Stomach smooth muscle (tissue), 2 donors: ENCODE measurements at regions not wholly inside any gene's neighbourhood (a gene's known extent, or its start where the extent isn't known, plus 50 kb on each side); places are given as distances from the start of the nearest gene placed in this dataset.
"Not testable (repeated sequence)": the region's sequence is repeated elsewhere in the genome, so short reads cannot be mapped to it uniquely, and the experiment has no call there.

ENCODE experiments used
- H3K27ac ChIP-seq: one replicate; pipeline ENCODE4 v1.7.0; 2013; ENCODE audit warnings: mild to moderate bottlenecking, low read length, inconsistent platforms
- H3K27me3 ChIP-seq, 2 donors: one replicate each; pipeline ENCODE4 v1.7.0; 2013; ENCODE audit warnings: low read length in 2 of 2; ENCODE audit not compliant: insufficient read depth in 2 of 2, control insufficient read depth in 1 of 2
- H3K36me3 ChIP-seq, 2 donors: one replicate each; pipeline ENCODE4 v1.7.0; 2013; ENCODE audit warnings: low read length in 2 of 2; ENCODE audit not compliant: control insufficient read depth in 2 of 2, insufficient read depth in 2 of 2
- H3K4me1 ChIP-seq: one replicate; pipeline ENCODE4 v1.7.0; 2013; ENCODE audit warnings: low read length; ENCODE audit not compliant: control insufficient read depth, insufficient read depth
- H3K4me3 ChIP-seq, 2 donors: one replicate each; pipeline ENCODE4 v1.7.0; 2013; ENCODE audit warnings: low read length in 2 of 2
- H3K9ac ChIP-seq, 2 donors: one replicate each; pipeline ENCODE4 v1.7.0; 2013; ENCODE audit warnings: low read length in 2 of 2, mild to moderate bottlenecking in 1 of 2
- H3K9me3 ChIP-seq, 2 donors: one replicate each; pipeline ENCODE4 v1.7.0; 2013; ENCODE audit warnings: low read length in 2 of 2; ENCODE audit not compliant: control insufficient read depth in 2 of 2
- donor health status: healthy.
- donor health status: Pancreatic carcinoma.

DNA sequence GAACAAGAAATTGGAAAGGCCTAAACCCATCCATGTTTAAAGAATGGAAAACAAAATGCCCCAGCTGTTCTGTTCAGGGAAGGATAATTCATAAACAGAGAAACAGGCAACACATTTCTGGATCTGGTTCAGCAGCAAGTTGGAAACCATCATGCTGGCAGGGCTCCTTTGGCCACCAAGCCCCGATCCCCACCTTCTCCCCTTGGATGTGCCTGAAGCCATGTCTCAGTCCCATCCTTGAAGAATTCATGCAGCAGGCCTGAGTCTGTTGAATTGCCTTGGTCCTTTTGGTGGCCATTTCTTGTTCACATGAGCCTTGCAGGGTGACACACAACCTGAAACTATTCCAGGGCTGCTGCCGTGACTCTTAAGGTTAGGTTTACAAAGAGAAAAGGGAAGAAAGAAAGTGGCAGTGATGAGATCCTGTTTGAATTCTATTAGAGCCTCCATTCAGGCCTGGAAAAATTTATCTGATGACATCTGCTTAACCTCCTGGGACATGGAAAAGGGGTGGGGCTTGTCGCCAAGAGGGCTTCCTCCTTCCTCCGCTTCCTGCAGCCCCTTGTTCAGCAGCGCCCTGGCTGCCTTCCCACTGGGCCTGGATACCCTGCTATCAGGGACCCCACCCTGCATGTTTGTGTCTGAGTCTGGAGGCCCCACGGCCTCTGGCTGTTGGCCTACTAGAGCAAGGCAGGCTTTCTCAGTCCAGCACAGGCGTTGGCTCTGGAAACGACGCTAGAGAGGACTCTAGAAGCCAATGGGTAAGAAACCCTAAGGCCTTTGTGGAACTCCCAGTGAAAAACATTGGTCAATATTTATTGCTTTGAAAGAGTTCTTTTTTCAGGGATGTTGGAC, 341.9 kb downstream of the C12orf75 start:
- Histone ChIP-seq H3K36me3 (no peaks in the 10 kb centered on the region), H3K9me3 (no peaks in the 10 kb centered on the region), H3K27ac (no peak overlapping the region), H3K9ac (no peak overlapping the region), H3K4me1 (peaks cover 20% of the 10 kb centered on the region), H3K4me3 (no peak overlapping the region), H3K27me3 (no peaks in the 10 kb centered on the region)

DNA sequence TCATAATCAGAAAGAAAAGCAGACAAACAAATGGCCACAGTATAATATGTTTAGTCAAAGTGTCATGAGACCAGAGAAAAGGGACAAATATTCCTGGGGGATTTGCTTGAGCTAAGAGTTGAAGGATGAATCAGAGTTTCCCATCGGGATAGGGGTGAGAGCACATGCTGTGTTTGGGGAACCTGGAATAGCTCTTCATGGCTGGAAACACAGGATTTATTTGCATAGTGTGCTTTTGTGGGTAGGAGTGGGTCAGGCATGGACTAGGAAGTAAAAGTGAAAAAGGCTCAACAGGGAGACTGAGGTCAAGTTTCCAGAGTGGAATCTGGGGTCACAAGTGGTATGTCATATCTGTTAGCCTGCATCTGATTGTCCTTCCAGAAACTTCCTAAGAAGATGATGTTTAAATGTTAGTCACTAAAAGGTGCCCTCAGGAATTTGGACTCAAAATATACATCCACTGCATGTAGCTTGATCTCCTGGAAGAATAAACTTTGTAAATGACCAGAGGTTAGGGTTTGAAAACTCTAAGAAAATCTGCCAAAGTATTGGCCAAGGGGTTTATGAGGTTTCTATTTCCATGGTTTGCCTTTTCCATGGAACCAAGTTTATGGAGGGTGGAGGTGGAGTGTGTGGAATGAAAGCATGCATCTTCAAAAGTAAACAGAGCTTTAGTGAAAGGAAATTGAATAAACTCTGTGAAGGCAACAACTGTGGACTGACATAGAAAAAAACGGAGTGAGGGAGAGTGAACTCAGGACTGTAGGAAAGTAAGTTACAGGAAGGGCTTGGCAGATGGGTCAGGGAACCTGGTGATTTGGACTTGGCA, 344.6 kb downstream of the C12orf75 start:
- Histone ChIP-seq H3K36me3 (no peaks in the 10 kb centered on the region), H3K4me3 (no peak overlapping the region), H3K4me1 (peaks cover 22% of the 10 kb centered on the region), H3K9me3 (no peaks in the 10 kb centered on the region), H3K27ac (no peak overlapping the region), H3K9ac (no peak overlapping the region), H3K27me3 (no peaks in the 10 kb centered on the region)

DNA sequence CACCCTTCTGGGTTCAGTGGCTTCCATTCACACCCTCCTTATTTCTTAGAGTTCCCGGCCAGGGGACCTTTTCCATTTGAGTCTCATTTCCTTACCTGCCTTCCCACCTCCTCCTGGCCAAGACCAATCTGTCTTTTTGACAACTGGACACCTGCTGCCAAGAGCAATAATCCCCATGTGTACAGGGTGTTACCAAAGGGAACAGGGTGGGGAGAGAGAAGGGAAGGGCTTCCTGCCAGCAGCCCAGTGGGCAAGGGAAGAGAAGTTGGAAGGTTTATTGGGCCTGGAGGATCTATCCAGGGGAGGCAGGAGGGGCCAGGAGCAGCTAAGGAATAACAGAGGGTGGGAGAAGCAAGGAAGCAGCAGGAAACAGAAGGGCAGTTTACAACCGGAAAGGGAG, 346.2 kb downstream of the C12orf75 start:
- no peak overlapping the region for H3K9ac ChIP-seq
- peaks cover 18% of the 10 kb centered on the region for H3K4me1 ChIP-seq
- H3K27ac ChIP-seq: no peak overlapping the region
- H3K4me3 ChIP-seq: no peak overlapping the region
- no peaks in the 10 kb centered on the region for H3K36me3 ChIP-seq
- no peaks in the 10 kb centered on the region for H3K27me3 ChIP-seq
- H3K9me3 ChIP-seq: no peaks in the 10 kb centered on the region

DNA sequence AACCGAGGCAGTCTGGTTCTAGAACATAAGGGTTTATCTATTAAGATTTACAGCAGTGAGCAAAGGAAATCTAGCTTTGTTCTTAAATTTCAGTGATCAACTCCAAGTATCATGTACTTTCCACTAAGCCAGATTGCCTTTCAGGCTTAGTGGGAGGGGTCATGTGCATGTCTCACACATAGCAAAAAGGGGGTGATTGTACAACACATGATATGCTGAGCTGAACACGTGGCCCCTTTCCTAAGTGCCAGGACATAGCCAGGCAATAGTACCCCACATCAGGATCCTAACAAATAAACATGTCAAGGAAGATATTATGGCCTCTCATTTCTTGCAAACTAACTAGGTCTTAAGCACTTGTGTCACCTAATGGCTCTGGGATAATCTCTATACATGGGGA, 347.2 kb downstream of the C12orf75 start:
- Histone ChIP-seq H3K9me3 (no peaks in the 10 kb centered on the region), H3K27ac (no peak overlapping the region), H3K4me3 (no peak overlapping the region), H3K4me1 (peaks cover 10% of the 10 kb centered on the region), H3K9ac (no peak overlapping the region), H3K36me3 (no peaks in the 10 kb centered on the region), H3K27me3 (no peaks in the 10 kb centered on the region)

DNA sequence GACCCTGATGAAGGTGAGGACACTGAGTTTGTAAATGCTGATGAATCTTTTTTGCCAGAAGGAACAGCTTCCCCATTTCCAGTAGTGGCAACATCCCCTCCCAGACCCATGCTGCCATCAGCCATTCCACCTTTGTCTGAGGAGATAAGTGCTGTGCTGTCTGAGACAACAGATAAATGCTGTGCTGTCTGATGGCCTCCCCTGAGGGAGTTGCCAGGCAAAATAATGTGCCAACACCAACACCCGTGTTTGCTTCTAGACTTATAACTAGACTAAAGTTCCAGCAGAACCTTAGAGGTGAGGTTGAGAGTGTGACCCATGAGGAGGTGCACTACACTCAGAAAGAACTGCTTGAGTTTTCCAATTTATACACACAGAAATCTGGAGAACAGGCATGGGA, 349.5 kb downstream of the C12orf75 start:
- Histone ChIP-seq H3K9me3 (peaks cover 0 to 4% of the 10 kb centered on the region in 2 donors), H3K27ac (no peak overlapping the region), H3K9ac (no peak overlapping the region), H3K27me3 (no peaks in the 10 kb centered on the region), H3K4me1 (peaks cover 10% of the 10 kb centered on the region), H3K36me3 (no peaks in the 10 kb centered on the region), H3K4me3 (no peak overlapping the region)

DNA sequence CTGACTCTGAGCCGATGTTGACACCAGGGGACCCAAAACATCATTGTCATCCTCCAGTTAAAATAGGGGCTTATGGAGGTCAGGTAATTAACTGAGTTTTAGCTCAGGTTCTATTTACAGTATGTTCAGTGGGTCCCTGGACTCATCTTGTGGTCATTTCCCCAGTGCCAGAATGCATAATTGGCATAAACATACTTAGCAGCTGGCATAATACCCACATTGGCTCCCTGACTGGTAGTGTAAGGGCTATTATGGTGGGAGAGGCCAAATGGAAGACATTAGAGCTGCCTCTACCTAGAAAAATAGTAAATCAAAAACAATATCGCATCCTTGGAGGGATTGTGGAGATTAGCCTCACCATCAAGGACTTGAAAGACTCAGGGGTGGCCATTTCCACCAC, 350.9 kb downstream of the C12orf75 start:
- Histone ChIP-seq H3K4me3 (no peak overlapping the region), H3K9ac (no peak overlapping the region), H3K36me3 (no peaks in the 10 kb centered on the region), H3K27ac (no peak overlapping the region), H3K4me1 (peaks cover 10% of the 10 kb centered on the region), H3K27me3 (no peaks in the 10 kb centered on the region), H3K9me3 (peaks cover 0 to 4% of the 10 kb centered on the region in 2 donors)

DNA sequence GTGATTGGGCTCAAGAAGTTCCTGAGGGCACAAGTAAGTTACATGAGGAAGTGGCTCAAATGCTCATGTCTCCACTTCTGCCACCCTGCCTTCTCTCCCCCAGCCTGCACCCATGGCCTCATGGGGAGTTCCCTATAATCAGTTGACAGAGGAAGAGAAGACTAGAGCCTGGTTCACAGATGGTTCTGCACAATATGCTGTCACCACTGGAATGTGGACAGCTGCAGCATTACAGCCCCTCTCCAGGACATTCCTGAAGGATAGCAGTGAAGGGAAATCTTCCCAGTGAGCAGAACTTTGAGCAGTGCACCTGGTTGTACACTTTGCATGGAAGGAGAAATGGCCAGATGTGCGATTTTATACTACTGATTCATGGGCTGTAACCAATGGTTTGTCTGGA, 352.3 kb downstream of the C12orf75 start:
- H3K4me1 ChIP-seq, H3K27me3 ChIP-seq, H3K4me3 ChIP-seq, H3K27ac ChIP-seq, H3K36me3 ChIP-seq, H3K9ac ChIP-seq, H3K9me3 ChIP-seq: not testable (repeated sequence)

DNA sequence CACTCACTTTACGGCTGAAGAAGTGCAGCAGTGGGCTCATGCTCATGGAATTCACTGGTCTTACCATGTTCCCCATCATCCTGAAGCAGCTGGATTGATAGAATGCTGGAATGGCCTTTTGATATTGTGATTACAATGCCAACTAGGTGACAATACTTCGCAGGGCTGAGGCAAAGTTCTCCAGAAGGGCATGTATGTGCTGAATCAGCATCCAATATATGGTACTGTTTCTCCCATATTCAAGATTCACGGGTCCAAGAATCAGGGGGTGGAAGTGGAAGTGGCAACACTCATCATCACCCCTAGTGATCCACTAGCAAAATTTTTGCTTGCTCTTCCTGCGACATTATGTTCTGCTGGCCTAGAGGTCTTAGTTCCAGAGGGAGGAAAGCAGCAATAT, 353.3 kb downstream of the C12orf75 start:
- not testable (repeated sequence) for H3K36me3 ChIP-seq, H3K4me1 ChIP-seq, H3K4me3 ChIP-seq, H3K9me3 ChIP-seq, H3K9ac ChIP-seq, H3K27me3 ChIP-seq, H3K27ac ChIP-seq

DNA sequence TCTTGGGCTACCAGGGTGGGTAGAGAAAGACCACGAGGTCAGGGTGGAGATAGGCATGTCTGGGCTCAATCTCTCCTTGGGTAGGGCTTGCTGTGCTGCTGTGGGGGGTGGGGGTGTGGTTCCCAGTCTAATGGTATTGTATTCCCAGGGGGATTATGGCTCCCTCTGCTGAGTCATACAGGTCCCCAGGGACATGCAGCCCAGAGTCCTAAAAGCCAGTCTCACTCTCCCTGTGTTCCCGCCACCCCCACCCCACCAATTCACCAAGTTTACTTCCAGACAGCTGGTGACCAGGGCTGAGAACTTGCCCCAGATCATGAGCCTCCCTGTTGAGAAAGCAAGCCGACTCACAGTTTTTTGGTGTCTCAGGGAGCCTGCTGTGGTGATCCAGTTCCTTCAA, 367.6 kb downstream of the C12orf75 start:
- no peak overlapping the region for H3K9ac ChIP-seq
- H3K9me3 ChIP-seq: no peaks in the 10 kb centered on the region
- H3K27ac ChIP-seq: no peak overlapping the region
- H3K4me1 ChIP-seq: no peaks in the 10 kb centered on the region
- H3K27me3 ChIP-seq: no peaks in the 10 kb centered on the region
- no peaks in the 10 kb centered on the region for H3K36me3 ChIP-seq
- H3K4me3 ChIP-seq: no peak overlapping the region

DNA sequence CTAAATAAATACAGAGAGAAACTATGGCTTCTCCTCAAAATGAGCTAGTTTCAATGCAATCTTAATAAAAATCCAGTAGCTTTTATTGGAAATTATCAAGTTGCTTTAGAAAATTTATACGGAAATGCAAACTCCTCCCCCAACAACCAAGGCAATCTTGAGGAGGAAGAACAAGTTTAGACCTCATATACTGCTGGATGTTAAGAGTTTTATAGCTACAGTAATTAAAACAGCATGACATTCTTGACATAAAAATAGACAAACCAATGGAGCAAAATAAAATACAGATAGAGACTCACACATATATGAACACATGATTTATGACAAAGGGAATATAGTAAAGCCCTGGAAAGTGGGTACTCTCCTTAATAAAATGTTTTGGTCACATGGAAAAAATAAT, 368.7 kb downstream of the C12orf75 start:
- Histone ChIP-seq H3K27me3 (no peaks in the 10 kb centered on the region), H3K4me1 (no peaks in the 10 kb centered on the region), H3K27ac (no peak overlapping the region), H3K36me3 (no peaks in the 10 kb centered on the region), H3K9me3 (no peaks in the 10 kb centered on the region), H3K9ac (no peak overlapping the region), H3K4me3 (no peak overlapping the region)

DNA sequence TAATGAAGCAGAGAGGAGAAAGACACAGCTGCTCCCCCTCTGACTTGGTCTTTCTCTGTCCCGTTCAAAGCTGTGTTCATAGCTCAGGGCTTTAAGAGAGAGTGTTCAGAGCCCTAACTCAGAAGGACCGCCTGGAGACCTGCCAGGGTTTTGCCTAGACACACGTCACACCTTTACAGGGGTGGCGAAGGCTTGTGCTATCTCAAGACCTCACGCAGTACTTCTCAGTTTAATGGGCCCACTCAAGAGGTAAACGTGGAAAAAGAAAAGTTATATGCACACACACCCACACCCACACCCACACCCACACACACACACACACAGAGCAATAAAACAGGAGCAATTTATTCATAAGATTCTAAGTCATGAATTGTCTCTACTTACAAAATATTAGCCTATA, 374.3 kb downstream of the C12orf75 start:
- no peaks in the 10 kb centered on the region for H3K4me1 ChIP-seq
- H3K4me3 ChIP-seq: no peak overlapping the region
- no peaks in the 10 kb centered on the region for H3K27me3 ChIP-seq
- H3K36me3 ChIP-seq: no peaks in the 10 kb centered on the region
- no peak overlapping the region for H3K27ac ChIP-seq
- H3K9me3 ChIP-seq: no peaks in the 10 kb centered on the region
- no peak overlapping the region for H3K9ac ChIP-seq
